ENCODE measurements at regions not wholly inside any gene's neighbourhood (a gene's known extent, or its start where the extent isn't known, plus 50 kb on each side); places are given as distances from the start of the nearest gene placed in this dataset.
"Not testable (repeated sequence)": the region's sequence is repeated elsewhere in the genome, so short reads cannot be mapped to it uniquely, and the experiment has no call there.

DNA sequence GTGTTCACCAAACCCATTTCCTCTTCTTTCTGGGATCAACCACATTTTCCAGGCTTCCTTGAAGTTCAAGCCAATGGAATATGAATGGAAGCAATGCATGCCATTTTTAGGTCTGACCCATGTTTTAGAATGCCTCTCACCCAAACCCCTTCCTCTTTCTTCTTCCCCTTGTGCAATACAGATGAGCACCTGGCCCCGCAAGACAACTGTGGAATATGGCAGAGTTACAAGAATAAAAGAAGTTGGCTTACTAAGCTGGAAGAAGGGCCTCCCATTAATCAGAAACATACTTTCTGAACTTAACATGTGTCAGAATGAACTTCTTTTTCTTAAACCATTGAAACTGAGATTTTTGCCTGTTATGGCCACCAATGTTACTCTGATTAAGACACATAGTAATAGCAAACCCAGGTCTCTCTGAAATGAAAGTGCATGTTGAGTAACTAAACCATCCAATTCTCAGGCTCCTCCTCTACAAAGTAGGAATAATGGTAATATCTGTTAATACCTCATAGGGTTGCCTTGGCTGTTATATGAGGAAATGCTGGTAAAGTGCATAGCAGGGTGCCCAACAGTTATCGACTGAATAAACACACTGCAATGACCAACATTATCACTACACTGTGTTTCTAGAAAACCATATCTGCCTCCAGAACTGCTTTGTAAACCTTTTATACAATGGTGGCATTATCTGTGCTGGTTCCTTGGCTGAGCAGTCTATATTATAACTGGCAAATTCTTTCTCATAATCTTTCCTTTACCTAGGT is 382.2 kb upstream of the NRP1 start:
- Mint-ChIP-seq H3K4me1 (peaks cover 2% of the 10 kb centered on the region), H3K27ac (no peak overlapping the region), H3K9me3 (peaks cover 1% of the 10 kb centered on the region), H3K27me3 (peaks cover 10% of the 10 kb centered on the region), H3K36me3 (no peaks in the 10 kb centered on the region), H3K4me3 (no peak overlapping the region)
- DNase-seq = no peak

- H3K27me3 Mint-ChIP-seq = peaks cover 14% of the 10 kb centered on the region
- no peak for DNase-seq
- H3K4me3 Mint-ChIP-seq = no peak overlapping the region
- H3K4me1 Mint-ChIP-seq = peaks cover 2% of the 10 kb centered on the region
- H3K9me3 Mint-ChIP-seq = peaks cover 1% of the 10 kb centered on the region
- no peak overlapping the region for H3K27ac Mint-ChIP-seq
- H3K36me3 Mint-ChIP-seq = no peaks in the 10 kb centered on the region
These were observed 381.0 kb upstream of the NRP1 start for GRCh38 chr10:33715303-33715975.

DNA sequence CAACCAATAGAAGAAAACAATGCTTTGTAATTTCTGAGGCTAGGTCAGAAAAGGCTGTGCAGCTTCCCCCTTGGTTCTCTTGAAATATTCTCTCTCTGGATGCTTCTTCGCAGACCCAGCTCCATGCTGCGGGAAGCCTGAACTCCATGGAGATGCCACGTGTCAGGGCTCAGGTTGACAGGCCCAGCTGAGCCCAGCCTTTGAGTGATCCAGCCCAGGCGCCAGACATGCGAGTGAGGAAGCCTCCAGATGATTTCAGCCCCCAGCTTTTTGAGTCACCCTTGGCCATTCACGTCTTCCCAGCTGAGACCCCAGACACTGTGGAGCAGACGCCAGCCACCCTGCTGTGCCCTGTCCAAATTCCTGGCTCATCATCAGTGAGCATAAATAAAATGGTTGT is 378.4 kb upstream of the NRP1 start:
- Mint-ChIP-seq H3K4me1 (no peaks in the 10 kb centered on the region), H3K27ac (no peak overlapping the region), H3K27me3 (peaks cover 14% of the 10 kb centered on the region), H3K4me3 (no peak overlapping the region), H3K36me3 (no peaks in the 10 kb centered on the region), H3K9me3 (peaks cover 1% of the 10 kb centered on the region)
- DNase-seq = no peak

DNA sequence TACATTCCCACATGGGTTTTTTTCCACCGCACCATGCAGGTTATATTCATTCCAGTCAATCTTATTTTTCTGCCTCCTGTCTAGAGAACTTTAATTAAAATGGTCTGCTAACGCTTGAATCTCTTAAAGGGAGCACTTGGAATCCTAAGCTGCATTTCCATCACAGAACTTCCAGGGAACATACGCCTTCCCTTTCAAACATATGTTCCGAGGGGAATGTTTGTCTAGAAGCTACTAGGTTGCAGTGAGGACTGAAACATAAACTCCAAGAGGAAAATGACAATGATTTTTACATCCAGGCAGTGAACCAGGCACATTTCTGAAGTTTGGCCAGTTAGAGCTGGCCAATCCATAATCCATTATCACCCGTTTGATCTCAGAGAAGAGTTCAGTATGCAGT is 375.5 kb upstream of the NRP1 start:
- Mint-ChIP-seq H3K27me3 (peaks cover 18% of the 10 kb centered on the region), H3K27ac (no peak overlapping the region), H3K36me3 (no peaks in the 10 kb centered on the region)

GRCh38 chr10:33709008-33709753 is 374.7 kb upstream of the NRP1 start:
- no peak overlapping the region for H3K4me3 Mint-ChIP-seq

More for the DNA sequence above, 375.5 kb upstream of the NRP1 start:
- H3K9me3 Mint-ChIP-seq = peaks cover 1% of the 10 kb centered on the region
- no peak for DNase-seq
- no peak overlapping the region for H3K4me3 Mint-ChIP-seq
- no peaks in the 10 kb centered on the region for H3K4me1 Mint-ChIP-seq

DNA sequence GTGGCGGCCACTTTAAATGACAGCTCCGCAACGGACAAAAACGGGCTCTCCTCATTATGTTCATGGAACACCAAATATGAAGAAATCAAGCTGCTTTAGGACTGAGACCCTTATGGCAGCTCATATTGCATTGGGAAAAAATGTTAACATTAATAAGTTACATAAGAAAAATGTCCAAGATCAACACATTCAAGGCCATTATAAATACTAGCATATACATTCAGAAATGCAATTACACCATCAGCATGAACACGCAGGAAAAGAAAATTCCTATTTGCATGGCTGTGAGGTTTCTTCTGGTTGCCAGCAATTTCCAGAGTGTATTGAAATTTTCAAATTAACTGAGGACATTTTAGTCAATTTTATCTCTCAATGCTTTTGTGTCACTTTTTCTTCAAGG is 374.1 kb upstream of the NRP1 start:
- DNase-seq = no peak
- Mint-ChIP-seq H3K36me3 (no peaks in the 10 kb centered on the region), H3K4me1 (no peaks in the 10 kb centered on the region), H3K9me3 (no peaks in the 10 kb centered on the region), H3K27me3 (peaks cover 11% of the 10 kb centered on the region), H3K4me3 (no peak overlapping the region), H3K27ac (no peak overlapping the region)

More at GRCh38 chr10:33709008-33709753, 374.7 kb upstream of the NRP1 start:
- Mint-ChIP-seq H3K27ac (no peak overlapping the region), H3K4me1 (no peaks in the 10 kb centered on the region), H3K36me3 (no peaks in the 10 kb centered on the region), H3K9me3 (peaks cover under 1% of the 10 kb centered on the region), H3K27me3 (peaks cover 17% of the 10 kb centered on the region)
- no peak for DNase-seq

DNA sequence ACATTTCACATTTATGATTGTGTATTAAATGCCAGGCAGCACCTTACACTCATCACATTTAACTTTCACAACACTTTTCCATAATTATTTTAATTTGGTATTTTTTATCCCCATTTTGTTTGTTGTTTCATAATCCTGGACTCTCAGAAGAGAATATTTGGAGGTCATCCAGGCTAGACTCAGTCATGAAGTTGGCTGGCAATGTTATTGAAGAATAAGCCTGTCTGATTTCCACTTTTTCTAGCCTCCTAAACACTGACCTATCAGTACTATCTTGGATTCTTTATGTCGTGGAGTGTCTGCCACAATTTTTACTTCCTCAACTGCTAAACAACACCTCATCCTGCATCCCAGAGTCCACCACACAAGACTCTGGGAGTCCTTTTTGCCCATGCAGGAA is 372.3 kb upstream of the NRP1 start:
- Mint-ChIP-seq H3K27ac (no peak overlapping the region), H3K36me3 (no peaks in the 10 kb centered on the region), H3K4me1 (no peaks in the 10 kb centered on the region), H3K9me3 (no peaks in the 10 kb centered on the region), H3K4me3 (no peak overlapping the region), H3K27me3 (peaks cover 9% of the 10 kb centered on the region)
- DNase-seq = no peak

DNA sequence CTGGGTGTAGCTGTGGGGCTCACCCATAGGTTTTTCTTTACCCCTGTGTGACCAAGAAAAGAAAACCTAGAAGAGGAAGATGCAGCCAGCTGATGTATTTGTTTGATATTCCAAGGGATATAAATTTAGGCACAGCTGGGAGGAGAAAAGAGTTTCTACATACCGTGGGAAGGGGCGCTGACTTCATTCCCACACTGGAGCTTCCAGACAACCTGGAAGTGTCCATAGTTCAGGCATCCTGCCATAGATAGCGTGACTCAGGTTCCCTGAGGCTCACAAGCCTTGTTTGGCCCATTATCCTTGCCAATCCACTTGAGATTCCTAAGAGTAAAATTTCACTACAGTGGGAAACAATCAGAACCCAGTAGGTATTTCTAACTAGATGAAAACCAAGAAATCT is 371.7 kb upstream of the NRP1 start:
- Mint-ChIP-seq H3K27ac (no peak overlapping the region), H3K36me3 (no peaks in the 10 kb centered on the region), H3K4me1 (no peaks in the 10 kb centered on the region), H3K4me3 (no peak overlapping the region), H3K27me3 (peaks cover 8% of the 10 kb centered on the region), H3K9me3 (no peaks in the 10 kb centered on the region)
- no peak for DNase-seq

DNA sequence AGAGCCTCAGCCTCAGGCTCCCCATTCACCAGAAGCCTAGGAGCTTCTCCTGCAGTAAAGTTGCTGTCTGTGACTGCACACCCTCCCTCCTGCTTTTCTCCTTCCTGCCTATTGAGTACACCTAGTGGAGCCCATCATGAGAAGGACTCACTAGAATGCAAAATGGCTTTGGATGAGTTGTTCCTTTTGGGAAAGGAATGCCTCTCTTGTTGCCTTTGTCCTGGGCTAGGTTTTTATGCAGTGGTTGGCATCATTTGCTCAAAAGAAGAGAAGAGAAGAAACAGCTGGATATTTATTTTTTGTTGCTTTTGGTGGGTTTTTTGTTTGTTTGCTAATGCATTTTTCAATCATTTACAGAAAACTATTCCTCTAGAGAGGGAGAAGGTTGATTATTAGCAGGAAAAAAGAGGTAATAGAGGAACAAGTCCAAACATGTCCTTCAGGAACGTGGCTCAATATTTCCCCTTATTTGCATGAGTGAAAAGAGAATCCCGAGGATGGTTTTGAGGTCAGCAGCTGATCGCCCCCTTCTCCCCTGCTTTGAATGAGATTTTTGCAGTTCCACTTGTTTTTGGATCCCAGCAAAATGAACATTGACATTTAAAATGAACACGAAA is 369.9 kb upstream of the NRP1 start:
- Mint-ChIP-seq H3K4me3 (no peak overlapping the region), H3K9me3 (no peaks in the 10 kb centered on the region), H3K27ac (no peak overlapping the region), H3K27me3 (peaks cover 11% of the 10 kb centered on the region), H3K4me1 (no peaks in the 10 kb centered on the region), H3K36me3 (no peaks in the 10 kb centered on the region)
- no peak for DNase-seq

DNA sequence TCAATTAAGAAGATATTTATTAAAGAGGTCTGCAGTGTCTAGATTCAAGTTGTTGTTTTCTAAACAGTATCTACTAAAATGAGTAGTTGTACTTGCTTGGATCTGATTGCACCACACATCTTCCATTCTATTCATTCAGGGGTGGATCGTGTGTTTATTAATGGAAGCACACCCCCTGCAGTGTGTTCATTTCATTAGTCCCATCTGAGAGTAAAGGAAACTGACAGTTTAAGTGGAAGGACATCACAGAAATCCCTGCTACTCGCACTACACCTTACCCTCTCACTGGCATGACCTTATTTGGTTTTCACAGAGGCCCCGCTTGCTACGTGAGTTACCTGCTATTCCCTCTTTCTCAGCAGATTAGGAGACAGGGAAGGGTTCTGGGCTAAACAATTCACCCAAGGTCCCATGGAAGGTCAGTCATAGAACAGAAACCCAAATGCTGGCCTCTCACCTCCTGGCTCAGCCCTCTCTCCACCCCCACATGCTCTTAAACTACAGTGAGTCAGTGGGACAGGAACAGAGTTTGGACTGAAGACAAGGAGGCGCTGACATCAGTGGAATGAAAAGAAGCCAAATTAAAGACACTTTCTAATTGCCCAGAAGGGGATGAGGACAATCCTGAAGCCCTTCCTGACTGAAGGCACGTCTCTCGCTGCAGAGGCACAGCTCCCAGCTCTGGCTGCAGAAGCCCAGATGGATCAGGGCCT is 369.2 kb upstream of the NRP1 start:
- DNase-seq = no peak
- Mint-ChIP-seq H3K27me3 (peaks cover 11% of the 10 kb centered on the region), H3K4me3 (no peak overlapping the region), H3K4me1 (no peaks in the 10 kb centered on the region), H3K9me3 (no peaks in the 10 kb centered on the region), H3K36me3 (no peaks in the 10 kb centered on the region), H3K27ac (no peak overlapping the region)

DNA sequence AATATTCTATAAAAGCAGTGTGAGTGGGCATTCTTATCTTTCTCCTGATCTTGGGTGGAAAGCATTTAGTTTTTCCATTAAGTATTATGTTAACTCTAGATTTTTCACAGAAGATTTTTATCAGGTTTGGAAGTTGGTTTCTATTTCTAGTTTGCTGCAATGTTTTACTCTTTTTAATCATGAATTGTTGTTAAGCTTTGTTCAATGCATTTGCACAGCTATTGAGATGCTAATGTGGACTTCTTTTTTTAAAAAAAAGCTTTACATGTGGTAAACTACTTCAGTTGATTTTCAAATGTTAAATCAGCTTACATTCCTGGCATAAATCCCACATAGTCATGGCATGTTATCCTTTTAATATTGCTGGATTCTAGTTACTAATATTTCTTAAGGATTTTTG is 363.6 kb upstream of the NRP1 start:
- Mint-ChIP-seq H3K4me1 (no peaks in the 10 kb centered on the region), H3K9me3 (peaks cover 11% of the 10 kb centered on the region)

DNA sequence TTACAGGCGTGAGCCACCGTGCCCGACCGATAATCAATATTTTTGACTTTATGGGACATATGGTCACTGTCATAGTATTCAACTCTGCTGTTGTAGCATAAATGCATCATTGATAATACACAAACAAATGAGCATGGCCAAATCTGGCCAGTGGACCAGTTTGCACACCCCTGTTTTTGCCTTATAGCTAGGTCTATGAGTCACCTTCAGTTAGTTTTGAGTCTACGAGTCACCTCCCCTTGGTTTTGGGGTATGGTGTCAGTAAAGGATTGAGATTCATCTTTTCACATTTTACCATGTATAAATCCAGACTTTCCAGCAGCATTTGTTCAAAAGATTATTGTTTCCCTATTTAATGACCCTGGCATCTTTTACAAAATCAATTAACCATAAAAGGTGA is 362.5 kb upstream of the NRP1 start:
- Mint-ChIP-seq H3K27me3 (peaks cover 7% of the 10 kb centered on the region), H3K36me3 (peaks cover 2% of the 10 kb centered on the region), H3K27ac (no peak overlapping the region), H3K9me3 (peaks cover 16% of the 10 kb centered on the region), H3K4me1 (no peaks in the 10 kb centered on the region), H3K4me3 (no peak overlapping the region)
- no peak for DNase-seq

More for the DNA sequence above, 363.6 kb upstream of the NRP1 start:
- Mint-ChIP-seq H3K27me3 (peaks cover 7% of the 10 kb centered on the region), H3K4me3 (no peak overlapping the region), H3K27ac (no peak overlapping the region), H3K36me3 (peaks cover 2% of the 10 kb centered on the region)
- no peak for DNase-seq

DNA sequence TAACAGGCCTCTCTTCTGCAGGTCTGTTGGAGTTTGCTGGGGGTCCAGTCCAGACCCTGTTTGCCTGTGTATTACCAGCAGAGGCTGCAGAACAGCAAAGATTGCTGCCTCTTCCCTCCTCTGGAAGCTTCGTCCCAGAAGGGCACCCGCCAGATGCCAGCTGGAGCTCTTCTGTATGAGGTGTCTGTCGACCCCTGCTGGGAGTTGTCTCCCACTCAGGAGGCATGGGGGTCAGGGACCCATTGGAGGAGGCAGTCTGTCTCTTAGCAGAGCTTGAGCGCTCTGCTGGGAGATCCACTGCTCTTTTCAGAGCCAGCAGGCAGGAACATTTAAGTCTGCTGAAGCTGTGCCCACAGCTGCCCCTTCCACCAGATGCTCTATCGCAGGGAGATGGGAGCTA is 361.1 kb upstream of the NRP1 start:
- no peak for DNase-seq
- Mint-ChIP-seq H3K36me3 (peaks cover 2% of the 10 kb centered on the region), H3K27me3 (peaks cover 4% of the 10 kb centered on the region), H3K9me3 (peaks cover 26% of the 10 kb centered on the region), H3K4me1 (no peaks in the 10 kb centered on the region), H3K27ac (no peak overlapping the region), H3K4me3 (no peak overlapping the region)

- not testable (repeated sequence) for H3K4me1 Mint-ChIP-seq, DNase-seq, H3K27me3 Mint-ChIP-seq, H3K4me3 Mint-ChIP-seq, H3K36me3 Mint-ChIP-seq, H3K27ac Mint-ChIP-seq
- H3K9me3 Mint-ChIP-seq = peaks cover 34% of the 10 kb centered on the region
These were observed 356.1 kb upstream of the NRP1 start for GRCh38 chr10:33690536-33690935.
